Heart right ventricle (tissue), 16 donors: ENCODE measurements at regions not wholly inside any gene's neighbourhood (a gene's known extent, or its start where the extent isn't known, plus 50 kb on each side); places are given as distances from the start of the nearest gene placed in this dataset.

ENCODE experiments used
- ATAC-seq, 8 donors: fragments of 200-7000 bp; cut with Tn5 transposase; one replicate each; pipeline ENCODE4 v1.9.1; 2020; ENCODE audit warnings: mild to moderate bottlenecking in 8 of 8, moderate library complexity in 8 of 8, moderate number of reproducible peaks in 1 of 8
- DNase-seq, 2 donors: peaks; one replicate each; pipeline ENCODE4 v3.0.0-alpha.2; 2020
- H3K27ac ChIP-seq, 10 donors: fragments of 200-600 bp; sonication (generic) in 2 of 10; one replicate each; pipeline versions ENCODE4 v1.5.0 to v1.8.0; 2020 to 2022; ENCODE audit warnings: mild to moderate bottlenecking in 3 of 10
- H3K27me3 ChIP-seq, 7 donors: fragments of 200-600 bp; one replicate each; pipeline ENCODE4 v1.8.0; 2021 to 2022; ENCODE audit warnings: mild to moderate bottlenecking in 2 of 7
- H3K36me3 ChIP-seq, 9 donors: fragments of 200-600 bp; sonication (generic) in 1 of 9; one replicate each; pipeline versions ENCODE4 v1.5.0 to v1.8.0; 2020 to 2022; ENCODE audit warnings: mild to moderate bottlenecking in 2 of 9
- H3K4me1 ChIP-seq, 9 donors: fragments of 200-600 bp; sonication (generic) in 1 of 9; one replicate each; pipeline versions ENCODE4 v1.5.0 to v1.8.0; 2020 to 2022; ENCODE audit warnings: mild to moderate bottlenecking in 4 of 9
- H3K4me3 ChIP-seq, 10 donors: fragments of 200-600 bp; sonication (generic) in 2 of 10; one replicate each; pipeline versions ENCODE4 v1.5.0 to v1.8.0; 2020 to 2022; ENCODE audit warnings: mild to moderate bottlenecking in 7 of 10, moderate library complexity in 2 of 10
- H3K9me3 ChIP-seq, 11 donors: fragments of 200-600 bp in 10 of 11; sonication (generic) in 2 of 11; one replicate each; pipeline versions ENCODE4 v1.5.0 to v1.8.0; 2013 to 2022; ENCODE audit warnings: mild to moderate bottlenecking in 2 of 11, control low read depth in 1 of 11, moderate library complexity in 1 of 11
- WGBS, 2 donors: extraction: QIAGEN DNeasy Blood & Tissue Kit; methylation state at CpG; one replicate each; pipeline ENCODE4 v1.1.7; 2013; ENCODE audit warnings: inconsistent platforms in 1 of 2; 5-methylcytosine and 5-hydroxymethylcytosine counted together
- intact Hi-C, 10 donors: fragments of 100-400 bp; cut with DNase I; formaldehyde crosslinking; loops; one replicate each; pipeline versions ENCODE4 v1.11.1 to v1.14.2; 2022
- TF ChIP-seq, protein P1 (sequence below), 9 donors: fragments of 200-600 bp; sonication (generic) in 2 of 9; IDR thresholded peaks; one replicate each; pipeline versions ENCODE4 v1.5.0 to v1.8.0; 2021 to 2022; ENCODE audit warnings: antibody characterized with exemption in 9 of 9, mild to moderate bottlenecking in 5 of 9, moderate library complexity in 1 of 9
- donor health status: Arrhythmogenic right ventricular cardiomyopathy.
- donor health status: ischemic (EF 13 %, LVEDD 7.1; RV severe dilation, severe dysfunction).
- donor health status: healthy with polysubstance abuse.
- donor health status: DM: no; HTN: yes; CAD: no.
- donor health status: DM: no; HTN: no; CAD: no.
- donor health status: ischemic (EF 25% LVEDD 6.9; RV normal size, moderate dysfunction).
- donor health status: ischemic (EF 25% LVEDD 5.7; RV mildly dilated, moderate dysfunction).
- donor health status: healthy.
- donor health status: DM: yes; HTN: yes; CAD: no.
- donor health status: Ischemic cardiomyopathy.
- donor health status: ischemic (EF 35%, LVEDD 5.7; RV mildly dilated, moderate dysfunction).
- donor health status: nonischemic (EF 11% LVEDD 7.7; RV severe dilation, severe dysfunction).
- donor health status: DM: yes; HTN: yes; CAD: no.
- donor health status: PGD.
- donor health status: ischemic (EF 29% LVEDD 5.4; RV normal size, mild dysfunction).
- donor health status: nonischemic (EF 23%, LVEDD 6.1; RV moderate dilation, normal function).

DNA sequence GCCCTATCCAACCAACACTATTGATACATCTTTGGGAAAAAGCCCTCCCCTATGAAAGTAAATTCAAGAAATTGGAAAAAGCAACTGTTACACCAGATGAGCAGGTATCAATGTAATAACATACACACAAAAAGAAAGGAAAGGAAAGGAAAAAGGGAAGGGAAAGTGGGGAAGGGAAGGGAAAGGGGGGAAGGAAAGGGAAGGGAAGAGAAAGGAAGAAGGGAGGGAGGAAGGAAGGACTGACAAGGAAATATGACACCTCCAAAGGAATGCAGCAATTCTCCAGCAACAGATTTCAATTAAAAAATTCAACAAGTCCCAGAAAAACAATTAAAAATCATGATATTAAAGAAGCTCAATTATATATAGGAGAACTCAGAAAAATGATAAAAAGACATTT lies 176.9 kb upstream of the OPRM1 start:
- DNase-seq, result no peak
- no peaks in the 10 kb centered on the region for H3K27me3 ChIP-seq
- H3K4me1 ChIP-seq, result no peaks in the 10 kb centered on the region
- no peaks in the 10 kb centered on the region for H3K36me3 ChIP-seq
- no peak overlapping the region for H3K4me3 ChIP-seq
- no peak for ATAC-seq
- TF ChIP-seq, protein P1, sequence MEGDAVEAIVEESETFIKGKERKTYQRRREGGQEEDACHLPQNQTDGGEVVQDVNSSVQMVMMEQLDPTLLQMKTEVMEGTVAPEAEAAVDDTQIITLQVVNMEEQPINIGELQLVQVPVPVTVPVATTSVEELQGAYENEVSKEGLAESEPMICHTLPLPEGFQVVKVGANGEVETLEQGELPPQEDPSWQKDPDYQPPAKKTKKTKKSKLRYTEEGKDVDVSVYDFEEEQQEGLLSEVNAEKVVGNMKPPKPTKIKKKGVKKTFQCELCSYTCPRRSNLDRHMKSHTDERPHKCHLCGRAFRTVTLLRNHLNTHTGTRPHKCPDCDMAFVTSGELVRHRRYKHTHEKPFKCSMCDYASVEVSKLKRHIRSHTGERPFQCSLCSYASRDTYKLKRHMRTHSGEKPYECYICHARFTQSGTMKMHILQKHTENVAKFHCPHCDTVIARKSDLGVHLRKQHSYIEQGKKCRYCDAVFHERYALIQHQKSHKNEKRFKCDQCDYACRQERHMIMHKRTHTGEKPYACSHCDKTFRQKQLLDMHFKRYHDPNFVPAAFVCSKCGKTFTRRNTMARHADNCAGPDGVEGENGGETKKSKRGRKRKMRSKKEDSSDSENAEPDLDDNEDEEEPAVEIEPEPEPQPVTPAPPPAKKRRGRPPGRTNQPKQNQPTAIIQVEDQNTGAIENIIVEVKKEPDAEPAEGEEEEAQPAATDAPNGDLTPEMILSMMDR (IDR thresholded peaks at IDR 0.05), result no peak
- peaks cover 0 to 6% (median 0%) of the 10 kb centered on the region in 11 donors for H3K9me3 ChIP-seq
- intact Hi-C loops, result no loop called here
- no peak overlapping the region for H3K27ac ChIP-seq

GRCh38 chr6:153858529-153858928 lies 180.5 kb upstream of the OPRM1 start:
- Histone ChIP-seq H3K27ac (no peak overlapping the region), H3K27me3 (no peaks in the 10 kb centered on the region), H3K36me3 (no peaks in the 10 kb centered on the region), H3K9me3 (peaks cover 0 to 9% (median 0%) of the 10 kb centered on the region in 11 donors), H3K4me3 (no peak overlapping the region), H3K4me1 (no peaks in the 10 kb centered on the region)
- no peak for ATAC-seq
- 62% methylated on average over 5 of the region's 5 CpGs for WGBS, 2 donors
- DNase-seq, result no peak
- intact Hi-C loops, result no loop called here
- TF ChIP-seq, protein P1 (IDR thresholded peaks at IDR 0.05), result no peak

DNA sequence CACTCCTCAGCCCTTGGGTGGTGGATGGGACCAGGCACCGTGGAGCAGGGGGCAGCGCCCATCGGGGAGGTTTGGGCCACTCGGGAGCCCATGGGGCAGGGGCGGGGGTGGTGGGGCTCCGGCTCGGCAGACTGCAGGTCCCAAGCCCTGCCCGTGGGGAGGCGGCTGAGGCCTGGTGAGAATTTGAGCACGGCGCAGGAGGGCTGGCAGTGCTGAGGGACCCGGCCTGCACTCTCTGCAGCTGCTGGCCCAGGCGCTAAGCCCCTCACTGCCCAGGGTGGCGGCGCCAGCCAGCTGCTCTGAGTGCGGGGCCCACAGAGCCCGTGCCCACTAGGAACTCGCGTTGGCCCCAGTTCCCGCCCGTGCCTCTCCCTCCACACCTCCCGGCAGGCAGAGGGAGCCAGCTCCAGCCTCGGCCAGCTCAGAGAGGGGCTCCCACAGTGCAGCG lies 182.1 kb upstream of the OPRM1 start:
- no peak for DNase-seq
- intact Hi-C loops, result no loop called here

GRCh38 chr6:153852481-153852880 lies 186.6 kb upstream of the OPRM1 start:
- peaks cover 0 to 9% (median 0%) of the 10 kb centered on the region in 11 donors for H3K9me3 ChIP-seq
- DNase-seq, result no peak
- intact Hi-C loops, result no loop called here
- no peak overlapping the region for H3K27ac ChIP-seq
- no peak overlapping the region for H3K4me3 ChIP-seq
- no peaks in the 10 kb centered on the region for H3K36me3 ChIP-seq
- WGBS, 2 donors, result 28 to 56% methylated on average over 2 of the region's 2 CpGs
- TF ChIP-seq, protein P1 (IDR thresholded peaks at IDR 0.05), result no peak
- no peaks in the 10 kb centered on the region for H3K27me3 ChIP-seq
- H3K4me1 ChIP-seq, result no peaks in the 10 kb centered on the region
- ATAC-seq, result no peak

More for the DNA sequence above, 182.1 kb upstream of the OPRM1 start:
- H3K27ac ChIP-seq, result no peak overlapping the region
- no peak overlapping the region for H3K4me3 ChIP-seq
- H3K27me3 ChIP-seq, result no peaks in the 10 kb centered on the region
- H3K9me3 ChIP-seq, result peaks cover 0 to 9% (median 0%) of the 10 kb centered on the region in 11 donors
- no peaks in the 10 kb centered on the region for H3K36me3 ChIP-seq
- TF ChIP-seq, protein P1 (IDR thresholded peaks at IDR 0.05), result no peak
- WGBS, 2 donors, result 95 to 98% methylated on average over 21 to 24 of the region's 24 CpGs
- no peaks in the 10 kb centered on the region for H3K4me1 ChIP-seq
- ATAC-seq, result no peak
